ENCODE measurements at regions not wholly inside any gene's neighbourhood (a gene's known extent, or its start where the extent isn't known, plus 50 kb on each side); places are given as distances from the start of the nearest gene placed in this dataset.
"Not testable (repeated sequence)": the region's sequence is repeated elsewhere in the genome, so short reads cannot be mapped to it uniquely, and the experiment has no call there.

DNA sequence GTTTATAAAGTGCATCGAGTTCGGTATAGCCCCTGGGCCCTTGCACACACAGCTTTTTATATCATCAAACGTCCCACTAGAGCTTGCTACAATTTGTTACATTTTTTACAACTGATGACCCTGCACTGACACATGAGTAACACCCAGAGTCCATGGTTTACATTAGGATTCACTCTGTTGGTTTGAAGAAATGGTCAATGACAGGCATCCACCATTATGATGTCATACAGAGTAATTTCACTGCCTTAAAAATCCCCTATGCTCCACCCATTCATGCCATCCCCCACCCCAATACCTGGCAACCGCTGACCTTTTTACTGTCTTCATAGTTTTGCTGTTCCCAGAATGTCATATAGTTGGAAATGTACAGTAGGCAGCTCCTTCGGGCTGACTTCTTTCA is 130.2 kb downstream of the MED10 start:
- no peak overlapping the region for H3K4me3 Mint-ChIP-seq
- no peak overlapping the region for H3K27ac Mint-ChIP-seq
- H3K27me3 ChIP-seq (ENCODE audit: control insufficient read depth, insufficient read depth, low read length), result no peaks in the 10 kb centered on the region
- no peaks in the 10 kb centered on the region for H3K36me3 ChIP-seq (ENCODE audit: control insufficient read depth, insufficient read depth, low read length)
- no peaks in the 10 kb centered on the region for H3K4me1 Mint-ChIP-seq
- no peaks in the 10 kb centered on the region for H3K36me3 Mint-ChIP-seq
- H3K4me3 ChIP-seq (ENCODE audit: low read length), result no peak overlapping the region
- intact Hi-C loops (cut with micrococcal nuclease), result no loop called here
- no peak overlapping the region for H3K27ac ChIP-seq (ENCODE audit: low read length)
- ATAC-seq, result no peak
- H3K9me3 ChIP-seq (ENCODE audit: control insufficient read depth, insufficient read depth, low read length), result no peaks in the 10 kb centered on the region
- H3K4me1 ChIP-seq (ENCODE audit: control insufficient read depth, insufficient read depth, low read length), result no peaks in the 10 kb centered on the region
- no peak for DNase-seq
- TF ChIP-seq, protein P1, sequence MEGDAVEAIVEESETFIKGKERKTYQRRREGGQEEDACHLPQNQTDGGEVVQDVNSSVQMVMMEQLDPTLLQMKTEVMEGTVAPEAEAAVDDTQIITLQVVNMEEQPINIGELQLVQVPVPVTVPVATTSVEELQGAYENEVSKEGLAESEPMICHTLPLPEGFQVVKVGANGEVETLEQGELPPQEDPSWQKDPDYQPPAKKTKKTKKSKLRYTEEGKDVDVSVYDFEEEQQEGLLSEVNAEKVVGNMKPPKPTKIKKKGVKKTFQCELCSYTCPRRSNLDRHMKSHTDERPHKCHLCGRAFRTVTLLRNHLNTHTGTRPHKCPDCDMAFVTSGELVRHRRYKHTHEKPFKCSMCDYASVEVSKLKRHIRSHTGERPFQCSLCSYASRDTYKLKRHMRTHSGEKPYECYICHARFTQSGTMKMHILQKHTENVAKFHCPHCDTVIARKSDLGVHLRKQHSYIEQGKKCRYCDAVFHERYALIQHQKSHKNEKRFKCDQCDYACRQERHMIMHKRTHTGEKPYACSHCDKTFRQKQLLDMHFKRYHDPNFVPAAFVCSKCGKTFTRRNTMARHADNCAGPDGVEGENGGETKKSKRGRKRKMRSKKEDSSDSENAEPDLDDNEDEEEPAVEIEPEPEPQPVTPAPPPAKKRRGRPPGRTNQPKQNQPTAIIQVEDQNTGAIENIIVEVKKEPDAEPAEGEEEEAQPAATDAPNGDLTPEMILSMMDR (IDR thresholded peaks at IDR 0.05), result no peak
- H3K9me3 Mint-ChIP-seq, result peaks cover 0 to 3% of the 10 kb centered on the region in 2 donors
- 83% methylated on average over 5 of the region's 5 CpGs for WGBS (ENCODE audit: insufficient coverage)
- H3K27me3 Mint-ChIP-seq (ENCODE audit: low read depth in 2 of 2), result peaks cover 0 to 2% of the 10 kb centered on the region in 2 donors

DNA sequence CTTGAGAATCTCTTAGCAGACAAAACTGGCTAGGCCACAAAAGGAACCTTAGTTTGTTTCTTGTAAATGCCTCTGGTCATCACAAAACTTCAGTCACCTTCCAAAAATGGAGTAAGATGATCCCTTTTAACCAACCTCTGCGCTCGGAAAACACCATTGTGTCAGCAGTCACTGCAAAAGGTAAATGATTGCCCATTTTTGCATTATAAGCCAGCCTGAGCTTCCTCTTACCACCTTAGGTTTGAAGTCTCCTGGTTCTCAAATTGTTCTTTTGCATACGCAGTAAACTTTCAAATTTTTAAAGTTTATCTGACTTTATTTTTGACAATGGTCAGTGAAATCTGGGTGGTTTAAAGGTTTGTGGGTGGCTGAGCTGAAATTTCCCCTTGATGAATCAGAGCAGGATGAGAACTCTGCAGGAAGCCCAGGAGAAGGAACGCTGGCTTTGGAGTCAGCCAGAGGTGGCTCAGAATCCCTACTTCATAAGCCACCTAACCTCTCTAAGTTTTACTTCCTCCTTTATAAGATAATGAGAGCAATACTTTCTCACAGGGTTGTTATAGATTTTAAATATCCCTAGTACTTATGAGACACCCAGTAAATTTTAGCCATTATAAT is 131.4 kb downstream of the MED10 start:
- TF ChIP-seq, protein P1 (IDR thresholded peaks at IDR 0.05), result no peak
- Mint-ChIP-seq H3K4me3 (no peak overlapping the region), H3K9me3 (peaks cover 0 to 3% of the 10 kb centered on the region in 2 donors), H3K27ac (no peak overlapping the region), H3K27me3 (ENCODE audit: low read depth in 2 of 2) (peaks cover 0 to 2% of the 10 kb centered on the region in 2 donors), H3K36me3 (no peaks in the 10 kb centered on the region), H3K4me1 (no peaks in the 10 kb centered on the region)
- intact Hi-C loops (cut with micrococcal nuclease), result no loop called here
- Histone ChIP-seq H3K27ac (ENCODE audit: low read length) (no peak overlapping the region), H3K4me1 (ENCODE audit: control insufficient read depth, insufficient read depth, low read length) (no peaks in the 10 kb centered on the region), H3K4me3 (ENCODE audit: low read length) (no peak overlapping the region), H3K9me3 (ENCODE audit: control insufficient read depth, insufficient read depth, low read length) (no peaks in the 10 kb centered on the region), H3K27me3 (ENCODE audit: control insufficient read depth, insufficient read depth, low read length) (no peaks in the 10 kb centered on the region), H3K36me3 (ENCODE audit: control insufficient read depth, insufficient read depth, low read length) (no peaks in the 10 kb centered on the region)
- ATAC-seq (no peak), DNase-seq (no peak)
- 91% methylated on average over 3 of the region's 4 CpGs for WGBS (ENCODE audit: insufficient coverage)

DNA sequence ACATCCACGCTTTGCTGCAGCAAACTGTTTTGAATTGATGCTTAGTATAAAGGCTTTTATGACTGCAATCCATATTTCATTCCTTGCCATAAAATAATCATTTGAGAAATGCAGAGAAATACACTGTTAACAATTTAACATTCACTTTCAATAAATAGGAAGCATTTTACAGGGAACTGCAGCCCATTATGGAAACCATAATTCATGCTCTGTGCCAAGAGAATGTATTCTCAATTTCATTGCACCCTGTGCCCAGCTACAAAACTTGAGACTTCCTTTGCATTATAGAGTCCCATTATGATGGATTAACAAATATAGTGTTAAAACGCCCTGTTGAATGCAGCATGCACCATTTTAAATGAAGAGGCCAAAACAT is 134.0 kb downstream of the MED10 start:
- no peak overlapping the region for H3K27ac Mint-ChIP-seq
- H3K36me3 ChIP-seq (ENCODE audit: control insufficient read depth, insufficient read depth, low read length), result no peaks in the 10 kb centered on the region
- intact Hi-C loops (cut with micrococcal nuclease), result no loop called here
- no peak overlapping the region for H3K4me3 ChIP-seq (ENCODE audit: low read length)
- H3K4me1 Mint-ChIP-seq, result no peaks in the 10 kb centered on the region
- H3K27me3 ChIP-seq (ENCODE audit: control insufficient read depth, insufficient read depth, low read length), result no peaks in the 10 kb centered on the region
- no peaks in the 10 kb centered on the region for H3K9me3 ChIP-seq (ENCODE audit: control insufficient read depth, insufficient read depth, low read length)
- peaks cover 0 to 2% of the 10 kb centered on the region in 2 donors for H3K27me3 Mint-ChIP-seq (ENCODE audit: low read depth in 2 of 2)
- H3K9me3 Mint-ChIP-seq, result peaks cover 0 to 4% of the 10 kb centered on the region in 2 donors
- DNase-seq (no peak), ATAC-seq (no peak)
- no peaks in the 10 kb centered on the region for H3K4me1 ChIP-seq (ENCODE audit: control insufficient read depth, insufficient read depth, low read length)
- TF ChIP-seq, protein P1 (IDR thresholded peaks at IDR 0.05), result no peak
- H3K27ac ChIP-seq (ENCODE audit: low read length), result no peak overlapping the region
- no peaks in the 10 kb centered on the region for H3K36me3 Mint-ChIP-seq
- 95% methylated on average over 2 of the region's 2 CpGs for WGBS (ENCODE audit: insufficient coverage)
- H3K4me3 Mint-ChIP-seq, result no peak overlapping the region

DNA sequence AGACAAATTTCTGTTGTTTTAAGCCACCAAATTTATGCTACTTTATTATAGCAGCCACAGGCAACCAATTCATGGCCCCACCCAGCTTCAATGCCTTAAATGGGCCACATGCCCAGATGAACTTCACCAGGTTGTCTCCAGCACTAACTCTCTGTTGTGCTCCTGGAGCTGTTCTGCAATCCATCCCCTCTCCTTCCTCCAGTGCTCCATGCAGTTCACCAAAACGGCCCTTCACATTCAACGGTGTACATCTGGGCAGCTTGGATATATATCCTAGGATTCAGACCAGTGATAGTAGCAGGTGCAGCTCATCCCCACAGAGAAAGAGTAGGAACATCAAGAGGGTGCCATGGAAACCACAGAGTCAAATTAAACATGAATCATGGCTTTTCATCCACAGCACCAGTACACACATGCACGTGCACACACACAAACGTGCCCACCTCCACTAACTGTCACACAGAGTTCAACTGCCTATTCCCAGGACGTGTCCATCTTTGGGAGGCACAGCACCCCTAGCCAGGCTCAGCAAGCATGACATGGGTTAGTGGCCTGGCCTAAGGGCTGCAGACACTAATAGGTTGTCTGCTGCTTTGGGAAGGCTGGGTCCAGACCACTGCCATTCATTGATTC is 134.5 kb downstream of the MED10 start:
- no peak for ATAC-seq
- Histone ChIP-seq H3K9me3 (ENCODE audit: control insufficient read depth, insufficient read depth, low read length) (no peaks in the 10 kb centered on the region), H3K27ac (ENCODE audit: low read length) (no peak overlapping the region), H3K27me3 (ENCODE audit: control insufficient read depth, insufficient read depth, low read length) (no peaks in the 10 kb centered on the region), H3K36me3 (ENCODE audit: control insufficient read depth, insufficient read depth, low read length) (no peaks in the 10 kb centered on the region), H3K4me3 (ENCODE audit: low read length) (no peak overlapping the region), H3K4me1 (ENCODE audit: control insufficient read depth, insufficient read depth, low read length) (no peaks in the 10 kb centered on the region)
- Mint-ChIP-seq H3K4me3 (no peak overlapping the region), H3K27me3 (ENCODE audit: low read depth in 2 of 2) (peaks cover 0 to 2% of the 10 kb centered on the region in 2 donors), H3K9me3 (peaks cover 0 to 4% of the 10 kb centered on the region in 2 donors), H3K4me1 (no peaks in the 10 kb centered on the region), H3K27ac (no peak overlapping the region), H3K36me3 (no peaks in the 10 kb centered on the region)
- intact Hi-C loops (cut with micrococcal nuclease), result no loop called here
- 78% methylated on average over 5 of the region's 5 CpGs for WGBS (ENCODE audit: insufficient coverage)
- TF ChIP-seq, protein P1 (IDR thresholded peaks at IDR 0.05), result no peak
- no peak for DNase-seq

DNA sequence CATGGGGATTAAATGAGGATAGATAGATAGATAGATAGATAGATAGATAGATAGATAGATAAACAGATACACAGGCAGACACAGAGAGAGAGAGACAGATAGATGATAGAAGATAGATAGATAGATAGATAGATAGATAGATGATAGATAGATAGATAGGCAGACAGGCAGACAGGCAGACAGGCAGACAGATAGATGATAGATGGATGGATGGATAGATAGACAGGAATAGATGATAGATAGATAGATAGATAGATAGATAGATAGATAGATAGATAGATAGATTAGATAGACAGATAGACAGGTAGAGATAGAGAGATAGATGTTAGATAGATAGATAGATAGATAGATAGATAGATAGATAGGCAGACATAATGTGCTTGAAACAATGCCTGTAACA is 137.3 kb downstream of the MED10 start:
- H3K4me3 Mint-ChIP-seq; DNase-seq; ATAC-seq; H3K4me3 ChIP-seq (ENCODE audit: low read length); H3K4me1 Mint-ChIP-seq; intact Hi-C loops (cut with micrococcal nuclease); H3K27me3 Mint-ChIP-seq (ENCODE audit: low read depth in 2 of 2); H3K27me3 ChIP-seq (ENCODE audit: control insufficient read depth, insufficient read depth, low read length); H3K27ac ChIP-seq (ENCODE audit: low read length); H3K9me3 ChIP-seq (ENCODE audit: control insufficient read depth, insufficient read depth, low read length); H3K36me3 Mint-ChIP-seq; H3K36me3 ChIP-seq (ENCODE audit: control insufficient read depth, insufficient read depth, low read length); H3K27ac Mint-ChIP-seq; H3K9me3 Mint-ChIP-seq; H3K4me1 ChIP-seq (ENCODE audit: control insufficient read depth, insufficient read depth, low read length): not testable (repeated sequence)
